Fibroblast of lung (primary cell): ENCODE measurements at regions not wholly inside any gene's neighbourhood (a gene's known extent, or its start where the extent isn't known, plus 50 kb on each side); places are given as distances from the start of the nearest gene placed in this dataset.

Experiments used
- DNase-seq, 2 donors: peaks; one replicate each; pipeline versions ENCODE4 v3.0.0 to v3.0.0-alpha.2; 2010; ENCODE audit warnings: low read depth in 2 of 2
- H2AFZ ChIP-seq: 2 replicates; pipeline ENCODE4 v1.5.1; 2012; ENCODE audit warnings: low read length, control low read depth, inconsistent platforms
- H3K27ac ChIP-seq: 2 replicates; pipeline ENCODE4 v1.5.1; 2011; ENCODE audit warnings: low read length, control low read depth; ENCODE audit not compliant: insufficient read depth
- H3K27me3 ChIP-seq: 2 replicates; pipeline ENCODE4 v1.5.1; 2011; ENCODE audit warnings: mild to moderate bottlenecking, low read length; ENCODE audit not compliant: control insufficient read depth, insufficient read depth
- H3K36me3 ChIP-seq: 2 replicates; pipeline ENCODE4 v1.5.1; 2011; ENCODE audit warnings: low read length; ENCODE audit not compliant: control insufficient read depth, insufficient read depth
- H3K4me1 ChIP-seq: 2 replicates; pipeline ENCODE4 v1.5.1; 2011; ENCODE audit warnings: low read length; ENCODE audit not compliant: control insufficient read depth, insufficient read depth; ENCODE audit errors: extremely low read depth
- H3K4me2 ChIP-seq: 2 replicates; pipeline ENCODE4 v1.5.1; 2011; ENCODE audit warnings: low read length, control low read depth; ENCODE audit not compliant: insufficient read depth; ENCODE audit errors: extremely low read depth
- H3K4me3 ChIP-seq, 4 experiments: fragments of 200-600 bp in 1 of 4; sonication (generic) in 1 of 4; replicated peaks in 1 of 4; 2 replicates each; pipeline ENCODE4 v1.5.1; 2011 to 2016; ENCODE audit warnings: low read length in 4 of 4, low read depth in 3 of 4, mild to moderate bottlenecking in 3 of 4, control low read depth in 2 of 4, inconsistent platforms in 1 of 4, mixed read lengths in 1 of 4; ENCODE audit not compliant: insufficient read depth in 1 of 4; ENCODE audit errors: control extremely low read depth in 1 of 4
- H3K79me2 ChIP-seq: 2 replicates; pipeline ENCODE4 v1.5.1; 2012; ENCODE audit warnings: mild to moderate bottlenecking, low read length, inconsistent platforms; ENCODE audit not compliant: control insufficient read depth, insufficient read depth
- H3K9ac ChIP-seq: 2 replicates; pipeline ENCODE4 v1.5.1; 2011; ENCODE audit warnings: mild to moderate bottlenecking, low read length, control low read depth; ENCODE audit not compliant: insufficient read depth
- H3K9me3 ChIP-seq: 2 replicates; pipeline ENCODE4 v1.5.1; 2012; ENCODE audit warnings: low read depth, low read length; ENCODE audit not compliant: control insufficient read depth, insufficient read depth
- H4K20me1 ChIP-seq: 2 replicates; pipeline ENCODE4 v1.5.1; 2011; ENCODE audit warnings: low read length; ENCODE audit not compliant: control insufficient read depth, insufficient read depth; ENCODE audit errors: extremely low read depth
- CTCF ChIP-seq, 2 donors: IDR thresholded peaks in 1 of 2; conservative IDR thresholded peaks in 1 of 2; 1 replicate in 1 of 2; 2 replicates in 1 of 2; pipeline ENCODE4 v1.5.1; 2011 to 2012; ENCODE audit warnings: low read length in 2 of 2, control low read depth in 1 of 2, inconsistent platforms in 1 of 2, low read depth in 1 of 2, mild to moderate bottlenecking in 1 of 2
- EZH2 ChIP-seq: IDR thresholded peaks from 2 replicates; pipeline ENCODE4 v1.5.1; 2012; ENCODE audit warnings: low read length, control low read depth, mild to moderate bottlenecking; ENCODE audit errors: missing control alignments

GRCh38 chr6:170076466-170077165, 214.3 kb downstream of the DLL1 start:
- H3K27me3 ChIP-seq = no peaks in the 10 kb centered on the region
- no peaks in the 10 kb centered on the region for H4K20me1 ChIP-seq
- no peaks in the 10 kb centered on the region for H3K9me3 ChIP-seq
- H3K79me2 ChIP-seq = no peaks in the 10 kb centered on the region
- no peak overlapping the region for H2AFZ ChIP-seq
- TF ChIP-seq CTCF (conservative IDR thresholded peaks at IDR 0.05 in 1 of 2, IDR thresholded peaks at IDR 0.05 in 1 of 2; ENCODE audit: low read depth in 1 of 2, low read length in 2 of 2) (no peak), EZH2 (no peak)
- H3K4me2 ChIP-seq = no peak overlapping the region
- H3K27ac ChIP-seq = no peak overlapping the region
- H3K9ac ChIP-seq = no peak overlapping the region
- no peak overlapping the region for H3K4me3 ChIP-seq
- H3K4me1 ChIP-seq = no peaks in the 10 kb centered on the region
- DNase-seq = no peak
- H3K36me3 ChIP-seq = no peaks in the 10 kb centered on the region

GRCh38 chr6:170075659-170076223, 215.1 kb downstream of the DLL1 start:
- H3K27ac ChIP-seq = no peak overlapping the region
- no peaks in the 10 kb centered on the region for H3K79me2 ChIP-seq
- H3K4me1 ChIP-seq = no peaks in the 10 kb centered on the region
- no peak overlapping the region for H2AFZ ChIP-seq
- no peak for TF ChIP-seq CTCF (conservative IDR thresholded peaks at IDR 0.05 in 1 of 2, IDR thresholded peaks at IDR 0.05 in 1 of 2; ENCODE audit: low read depth in 1 of 2, low read length in 2 of 2)
- TF ChIP-seq EZH2 = no peak
- H3K27me3 ChIP-seq = no peaks in the 10 kb centered on the region
- no peak overlapping the region for H3K4me2 ChIP-seq
- DNase-seq = no peak
- H4K20me1 ChIP-seq = no peaks in the 10 kb centered on the region
- H3K9me3 ChIP-seq = no peaks in the 10 kb centered on the region
- no peak overlapping the region for H3K4me3 ChIP-seq
- H3K36me3 ChIP-seq = no peaks in the 10 kb centered on the region
- no peak overlapping the region for H3K9ac ChIP-seq

GRCh38 chr6:170074907-170075306, 216.0 kb downstream of the DLL1 start:
- H3K36me3 ChIP-seq = no peaks in the 10 kb centered on the region
- H4K20me1 ChIP-seq = no peaks in the 10 kb centered on the region
- no peaks in the 10 kb centered on the region for H3K27me3 ChIP-seq
- H3K9ac ChIP-seq = no peak overlapping the region
- no peaks in the 10 kb centered on the region for H3K79me2 ChIP-seq
- no peaks in the 10 kb centered on the region for H3K9me3 ChIP-seq
- no peak overlapping the region for H2AFZ ChIP-seq
- DNase-seq = no peak
- H3K27ac ChIP-seq = no peak overlapping the region
- TF ChIP-seq EZH2 (no peak), CTCF (conservative IDR thresholded peaks at IDR 0.05 in 1 of 2, IDR thresholded peaks at IDR 0.05 in 1 of 2; ENCODE audit: low read depth in 1 of 2, low read length in 2 of 2) (no peak)
- no peak overlapping the region for H3K4me3 ChIP-seq
- H3K4me1 ChIP-seq = no peaks in the 10 kb centered on the region
- no peak overlapping the region for H3K4me2 ChIP-seq
